Osteocyte (in vitro differentiated cells): ENCODE measurements at regions not wholly inside any gene's neighbourhood (a gene's known extent, or its start where the extent isn't known, plus 50 kb on each side); places are given as distances from the start of the nearest gene placed in this dataset.

Experiments
- DNase-seq: peaks from one replicate; pipeline ENCODE4 v3.0.0; 2021; ENCODE audit warnings: mixed read lengths; ENCODE audit not compliant: unreplicated experiment; ENCODE audit errors: extremely low spot score
- H3K27ac Mint-ChIP-seq: one replicate; pipeline ENCODE4 v1.8.0; 2021; ENCODE audit warnings: mild to moderate bottlenecking, mixed read lengths; ENCODE audit not compliant: unreplicated experiment
- H3K27me3 Mint-ChIP-seq: one replicate; pipeline ENCODE4 v1.8.0; 2021; ENCODE audit warnings: mixed read lengths; ENCODE audit not compliant: unreplicated experiment
- H3K36me3 Mint-ChIP-seq: one replicate; pipeline ENCODE4 v1.8.0; 2021; ENCODE audit warnings: mixed read lengths; ENCODE audit not compliant: unreplicated experiment
- H3K4me1 Mint-ChIP-seq: one replicate; pipeline ENCODE4 v1.8.0; 2021; ENCODE audit warnings: mixed read lengths; ENCODE audit not compliant: unreplicated experiment
- H3K4me3 Mint-ChIP-seq: one replicate; pipeline ENCODE4 v1.8.0; 2021; ENCODE audit warnings: mild to moderate bottlenecking, moderate library complexity, mixed read lengths; ENCODE audit not compliant: unreplicated experiment
- H3K9me3 Mint-ChIP-seq: one replicate; pipeline ENCODE4 v1.8.0; 2021; ENCODE audit warnings: mixed read lengths; ENCODE audit not compliant: unreplicated experiment
- CTCF ChIP-seq: fragments of 200-600 bp; sonication (generic); IDR thresholded peaks from 2 replicates; pipeline ENCODE4 v1.5.0; 2021; ENCODE audit warnings: antibody characterized with exemption, mild to moderate bottlenecking, moderate library complexity

- H3K9me3 Mint-ChIP-seq = no peaks in the 10 kb centered on the region
- no peak for DNase-seq
Observed at GRCh38 chr6:156699017-156699421, 78.2 kb upstream of the ARID1B start.

DNA sequence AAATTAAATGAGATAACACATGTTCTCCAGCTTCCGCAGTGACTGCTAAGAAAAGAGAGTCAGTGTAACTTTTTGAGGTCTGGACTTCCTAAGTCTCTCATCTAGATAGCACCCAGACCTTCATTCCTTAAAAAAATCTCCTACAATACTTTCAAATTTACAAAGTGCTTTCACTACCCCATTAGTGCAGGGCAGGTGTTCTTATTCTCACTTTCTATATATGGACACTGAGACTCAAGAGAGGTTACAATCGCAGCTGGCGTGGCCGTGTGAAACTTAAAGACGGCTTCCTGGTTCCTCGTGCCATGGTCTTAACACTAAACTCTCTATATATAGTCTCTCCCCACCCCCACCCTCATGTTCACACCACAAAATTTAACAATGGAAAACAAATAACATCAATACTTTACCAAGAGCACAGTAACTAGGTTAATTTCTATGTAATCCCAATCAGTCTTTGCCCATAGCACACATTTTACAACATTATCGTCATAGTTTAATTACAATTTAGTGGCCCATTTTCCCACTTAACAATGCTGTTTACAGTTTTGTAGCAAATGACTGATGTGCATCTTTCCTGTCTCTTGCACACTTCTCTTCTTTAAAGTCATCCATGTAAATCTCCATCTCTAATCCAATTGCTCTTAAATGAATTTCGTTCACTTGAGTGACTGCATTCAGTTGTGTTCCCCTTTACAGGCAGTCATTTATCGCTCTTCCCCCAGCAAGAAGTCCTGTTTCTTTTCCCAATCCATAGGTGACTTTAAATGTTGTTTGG is 78.8 kb upstream of the ARID1B start:
- Mint-ChIP-seq H3K4me3 (no peak overlapping the region), H3K36me3 (peaks cover 3% of the 10 kb centered on the region), H3K4me1 (peaks cover 23% of the 10 kb centered on the region), H3K27ac (no peak overlapping the region), H3K9me3 (no peaks in the 10 kb centered on the region), H3K27me3 (no peaks in the 10 kb centered on the region)
- TF ChIP-seq CTCF = no peak
- DNase-seq = no peak

More at GRCh38 chr6:156699017-156699421, 78.2 kb upstream of the ARID1B start:
- H3K27ac Mint-ChIP-seq = no peak overlapping the region
- H3K36me3 Mint-ChIP-seq = peaks cover 3% of the 10 kb centered on the region
- H3K4me1 Mint-ChIP-seq = peaks cover 23% of the 10 kb centered on the region
- no peaks in the 10 kb centered on the region for H3K27me3 Mint-ChIP-seq
- no peak for TF ChIP-seq CTCF
- H3K4me3 Mint-ChIP-seq = no peak overlapping the region

GRCh38 chr6:156697225-156697830 is 79.8 kb upstream of the ARID1B start:
- H3K27me3 Mint-ChIP-seq = no peaks in the 10 kb centered on the region
- no peak for TF ChIP-seq CTCF
- no peak for DNase-seq
- no peak overlapping the region for H3K4me3 Mint-ChIP-seq
- H3K9me3 Mint-ChIP-seq = no peaks in the 10 kb centered on the region
- H3K36me3 Mint-ChIP-seq = peaks cover 3% of the 10 kb centered on the region
- peaks cover 23% of the 10 kb centered on the region for H3K4me1 Mint-ChIP-seq
- no peak overlapping the region for H3K27ac Mint-ChIP-seq

DNA sequence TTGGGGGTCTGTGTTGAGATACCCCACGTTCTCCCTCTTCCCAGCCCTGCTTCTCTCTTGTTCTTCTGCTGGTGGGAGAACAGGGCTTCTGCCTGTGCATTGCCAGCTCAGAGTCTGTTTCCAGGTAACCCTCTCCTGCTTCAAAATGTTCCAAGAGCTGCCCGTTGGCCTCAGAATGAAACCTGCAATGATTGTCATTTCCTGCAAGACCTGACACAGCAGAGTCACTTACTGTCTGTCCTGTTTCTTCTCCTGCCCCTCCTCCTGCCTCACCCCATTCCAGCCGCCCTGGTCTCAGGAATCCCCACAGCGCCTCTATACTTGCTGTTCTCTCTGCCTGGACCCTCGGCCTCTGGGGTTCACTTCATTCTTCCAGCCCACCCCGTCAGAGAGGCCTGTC is 81.4 kb upstream of the ARID1B start:
- Mint-ChIP-seq H3K27ac (no peak overlapping the region), H3K4me3 (no peak overlapping the region), H3K9me3 (no peaks in the 10 kb centered on the region), H3K27me3 (no peaks in the 10 kb centered on the region), H3K36me3 (peaks cover 2% of the 10 kb centered on the region), H3K4me1 (peaks cover 21% of the 10 kb centered on the region)
- DNase-seq = no peak
- TF ChIP-seq CTCF = no peak

DNA sequence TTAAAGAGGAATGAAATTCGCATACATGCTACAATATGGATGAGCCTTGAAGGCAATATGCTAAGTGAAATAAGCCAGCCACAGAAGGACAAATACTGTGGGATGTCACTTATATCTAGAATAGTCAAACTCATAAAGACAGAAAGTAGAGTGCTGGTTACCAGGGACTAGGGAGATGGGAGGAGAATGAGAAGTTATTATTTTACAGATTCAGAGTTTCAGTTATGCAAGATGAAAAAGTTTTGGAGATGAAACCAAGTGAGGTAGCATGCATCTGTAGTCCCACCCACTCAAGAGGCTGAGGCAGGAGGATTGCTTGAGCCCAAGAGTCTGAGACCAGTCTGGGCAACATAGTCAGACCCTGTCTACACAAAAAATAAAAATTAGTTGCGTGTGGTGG is 82.5 kb upstream of the ARID1B start:
- H3K4me1 Mint-ChIP-seq = peaks cover 10% of the 10 kb centered on the region
- no peaks in the 10 kb centered on the region for H3K27me3 Mint-ChIP-seq
- DNase-seq = no peak
- no peak overlapping the region for H3K27ac Mint-ChIP-seq
- H3K4me3 Mint-ChIP-seq = no peak overlapping the region
- H3K36me3 Mint-ChIP-seq = peaks cover 2% of the 10 kb centered on the region
- no peak for TF ChIP-seq CTCF
- H3K9me3 Mint-ChIP-seq = no peaks in the 10 kb centered on the region
